ENCODE measurements at regions not wholly inside any gene's neighbourhood (a gene's known extent, or its start where the extent isn't known, plus 50 kb on each side); places are given as distances from the start of the nearest gene placed in this dataset.

GRCh38 chr11:90913131-90913668, 690.4 kb upstream of the CHORDC1 start:
- ATAC-seq (no peak), DNase-seq (no peak)
- intact Hi-C loops (cut with DNase I), result no loop called here

DNA sequence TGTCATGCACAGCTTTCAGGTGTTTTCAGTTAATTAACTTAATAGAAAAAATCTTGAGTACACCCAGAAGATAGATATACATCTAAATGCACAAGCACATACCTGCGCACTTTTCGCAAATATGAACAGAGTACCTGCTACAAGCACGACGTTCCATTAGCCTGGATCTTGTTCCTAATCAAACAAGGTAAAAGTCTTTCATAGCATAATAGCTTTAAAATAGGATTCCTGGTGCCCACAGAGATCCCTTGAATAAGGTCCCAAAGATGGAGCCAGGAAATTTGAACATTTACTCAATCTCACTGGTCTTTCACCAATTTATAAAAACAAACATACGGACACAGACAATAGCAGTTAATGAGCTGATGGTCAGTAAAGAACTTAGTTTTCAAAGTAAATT, 689.8 kb upstream of the CHORDC1 start:
- intact Hi-C loops (cut with DNase I), result no loop called here
- ATAC-seq, result no peak

GRCh38 chr11:90911192-90911591, 688.3 kb upstream of the CHORDC1 start:
- no peak for ATAC-seq
- intact Hi-C loops (cut with DNase I), result no loop called here

More for the DNA sequence above, 689.8 kb upstream of the CHORDC1 start:
- no peak for DNase-seq

DNA sequence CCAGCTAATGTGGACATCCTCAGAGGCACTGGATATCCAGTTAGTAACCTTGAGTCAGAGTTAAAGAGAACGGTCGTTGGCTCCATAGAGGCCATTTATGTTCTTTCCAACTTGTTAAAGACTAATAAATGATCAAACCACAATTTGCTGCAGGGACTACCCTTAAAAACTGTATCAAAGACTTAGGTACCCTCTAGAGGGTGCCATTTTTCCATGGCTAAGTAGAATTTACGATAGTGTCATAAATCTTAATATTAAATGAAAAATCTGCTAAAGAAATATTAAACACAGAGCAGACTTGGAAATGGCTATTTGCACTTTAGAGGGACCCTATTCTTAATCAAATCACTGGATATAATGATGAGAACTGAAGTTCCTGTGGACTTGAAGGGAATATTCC, 685.2 kb upstream of the CHORDC1 start:
- DNase-seq (no peak), ATAC-seq (no peak)

More at GRCh38 chr11:90911192-90911591, 688.3 kb upstream of the CHORDC1 start:
- DNase-seq, result no peak

DNA sequence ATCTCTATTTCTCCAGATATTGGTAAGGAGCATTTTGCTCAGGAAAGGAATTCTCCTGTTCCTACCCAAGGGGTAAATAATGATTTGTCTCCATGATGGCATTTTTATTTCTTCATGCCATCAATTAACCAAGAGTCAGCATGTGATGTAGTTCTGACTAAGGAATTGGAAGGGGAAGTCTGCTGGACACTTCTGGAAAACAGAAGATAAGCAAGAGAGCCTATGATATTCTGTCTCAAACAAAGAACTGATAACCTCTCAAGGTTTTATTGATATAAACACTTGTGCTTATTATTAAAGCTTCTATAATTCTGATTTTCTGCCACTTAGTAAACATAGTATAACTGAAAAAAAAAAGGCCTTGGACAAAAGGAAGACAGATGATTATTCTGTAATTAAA, 673.0 kb upstream of the CHORDC1 start:
- ATAC-seq, result no peak
- intact Hi-C loops (cut with DNase I), result no loop called here
- no peak for DNase-seq

More for the DNA sequence above, 685.2 kb upstream of the CHORDC1 start:
- intact Hi-C loops (cut with DNase I), result no loop called here

GRCh38 chr11:90890347-90890746, 667.5 kb upstream of the CHORDC1 start:
- intact Hi-C loops (cut with DNase I), result no loop called here
- ATAC-seq (no peak), DNase-seq (no peak)

GRCh38 chr11:90884181-90884580, 661.3 kb upstream of the CHORDC1 start:
- intact Hi-C loops (cut with DNase I), result no loop called here
- no peak for ATAC-seq

DNA sequence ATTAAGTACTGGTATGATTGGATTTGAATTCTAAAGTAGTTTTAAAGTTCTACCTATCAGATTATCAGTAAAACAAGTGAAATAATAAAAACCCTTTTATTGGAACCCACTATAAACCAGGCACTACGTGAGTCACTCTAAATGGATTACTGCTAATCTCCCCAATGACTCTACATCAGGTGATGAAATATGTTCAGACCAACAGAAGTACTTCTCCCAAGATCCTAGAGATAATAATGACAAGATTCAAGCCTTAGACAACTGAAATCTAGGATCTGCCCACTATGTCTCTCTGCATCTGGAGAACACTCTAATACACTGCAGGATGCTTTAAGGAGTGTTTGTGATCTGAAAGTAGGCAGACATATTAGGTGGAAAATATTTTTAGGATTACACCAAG, 652.1 kb upstream of the CHORDC1 start:
- intact Hi-C loops (cut with DNase I), result no loop called here
- DNase-seq (no peak), ATAC-seq (no peak)

More at GRCh38 chr11:90884181-90884580, 661.3 kb upstream of the CHORDC1 start:
- DNase-seq, result no peak

- ATAC-seq, result no peak
- no peak for DNase-seq
- intact Hi-C loops (cut with DNase I), result no loop called here
These were observed 651.4 kb upstream of the CHORDC1 start for GRCh38 chr11:90874281-90874680.

GRCh38 chr11:90867416-90867815, 644.6 kb upstream of the CHORDC1 start:
- DNase-seq (no peak), ATAC-seq (no peak)
- intact Hi-C loops (cut with DNase I), result no loop called here

GRCh38 chr11:90856790-90857189, 633.9 kb upstream of the CHORDC1 start:
- ATAC-seq, result no peak
- no peak for DNase-seq
- intact Hi-C loops (cut with DNase I), result no loop called here

DNA sequence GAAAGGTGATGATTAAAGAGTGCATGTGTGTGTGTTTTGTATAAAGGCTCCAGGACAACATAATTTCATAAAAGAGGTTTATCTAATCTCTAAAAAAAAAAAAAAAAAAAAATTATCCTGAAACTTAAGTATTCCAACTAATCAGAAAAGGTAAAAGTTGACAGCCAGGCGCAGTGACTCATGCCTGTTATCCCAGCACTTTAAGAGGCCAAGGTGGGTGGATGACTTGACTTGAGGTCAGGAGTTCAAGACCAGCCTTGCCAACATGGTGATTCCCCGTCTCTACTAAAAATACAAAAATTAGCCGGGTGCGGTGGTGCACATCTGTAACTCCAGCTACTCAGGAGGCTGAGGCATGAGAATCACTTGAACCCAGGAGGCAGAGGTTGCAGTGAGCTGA, 632.7 kb upstream of the CHORDC1 start:
- ATAC-seq (no peak), DNase-seq (no peak)
- intact Hi-C loops (cut with DNase I), result no loop called here

- ATAC-seq, result no peak
- no peak for DNase-seq
- intact Hi-C loops (cut with DNase I), result no loop called here
These were observed 628.3 kb upstream of the CHORDC1 start for GRCh38 chr11:90851196-90851595.

DNA sequence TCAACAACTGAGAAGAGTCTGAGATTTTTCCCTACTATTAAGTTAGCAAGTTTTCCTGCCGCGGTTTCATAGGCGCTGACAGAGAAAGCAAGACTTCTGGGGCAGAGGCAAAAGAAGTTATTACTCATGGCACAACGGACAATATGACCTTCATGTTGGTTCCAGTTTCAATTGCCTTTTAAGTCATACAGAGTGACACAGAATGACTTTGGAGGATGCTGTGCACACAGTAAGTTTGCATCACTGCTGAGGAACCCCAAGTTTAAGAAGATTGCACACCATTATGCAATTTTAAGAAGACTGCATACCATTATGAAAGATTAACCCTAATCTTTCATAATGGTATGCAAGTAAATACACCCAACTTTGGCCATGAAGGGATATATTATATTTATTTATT, 626.5 kb upstream of the CHORDC1 start:
- ATAC-seq, result no peak
- intact Hi-C loops (cut with DNase I), result no loop called here
- DNase-seq, result no peak

- DNase-seq (no peak), ATAC-seq (no peak)
- intact Hi-C loops (cut with DNase I), result no loop called here
These were observed 624.5 kb upstream of the CHORDC1 start for GRCh38 chr11:90847268-90847886.

- intact Hi-C loops (cut with DNase I), result no loop called here
- ATAC-seq, result no peak
- no peak for DNase-seq
These were observed 623.8 kb upstream of the CHORDC1 start for GRCh38 chr11:90846628-90847027.

DNA sequence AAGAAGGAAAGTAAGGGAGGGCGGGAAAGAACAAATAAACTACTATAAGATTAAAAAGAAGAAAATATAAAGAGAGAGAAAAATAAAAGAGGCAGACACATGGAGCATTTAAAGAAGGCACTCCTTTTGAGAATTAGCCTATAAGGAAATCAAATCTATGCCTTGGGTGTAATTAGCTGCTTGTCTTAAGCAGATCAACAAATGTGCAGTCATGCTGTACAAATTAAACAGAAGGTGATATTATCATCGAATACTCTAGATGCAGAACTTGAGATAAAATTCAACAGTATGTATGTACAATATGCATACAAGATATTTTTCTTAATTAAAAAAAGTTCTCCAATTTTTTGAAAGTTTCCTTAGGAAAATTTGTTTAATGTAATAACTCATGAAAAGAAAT, 623.0 kb upstream of the CHORDC1 start:
- no peak for ATAC-seq
- no peak for DNase-seq
- intact Hi-C loops (cut with DNase I), result no loop called here

- intact Hi-C loops (cut with DNase I), result no loop called here
- ATAC-seq, result no peak
These were observed 622.3 kb upstream of the CHORDC1 start for GRCh38 chr11:90845126-90845525.

GRCh38 chr11:90844041-90844440, 621.2 kb upstream of the CHORDC1 start:
- no peak for DNase-seq
- no peak for ATAC-seq
- intact Hi-C loops (cut with DNase I), result no loop called here

More at GRCh38 chr11:90845126-90845525, 622.3 kb upstream of the CHORDC1 start:
- DNase-seq, result no peak

GRCh38 chr11:90842681-90843080, 619.8 kb upstream of the CHORDC1 start:
- ATAC-seq (no peak), DNase-seq (no peak)
- intact Hi-C loops (cut with DNase I), result no loop called here

DNA sequence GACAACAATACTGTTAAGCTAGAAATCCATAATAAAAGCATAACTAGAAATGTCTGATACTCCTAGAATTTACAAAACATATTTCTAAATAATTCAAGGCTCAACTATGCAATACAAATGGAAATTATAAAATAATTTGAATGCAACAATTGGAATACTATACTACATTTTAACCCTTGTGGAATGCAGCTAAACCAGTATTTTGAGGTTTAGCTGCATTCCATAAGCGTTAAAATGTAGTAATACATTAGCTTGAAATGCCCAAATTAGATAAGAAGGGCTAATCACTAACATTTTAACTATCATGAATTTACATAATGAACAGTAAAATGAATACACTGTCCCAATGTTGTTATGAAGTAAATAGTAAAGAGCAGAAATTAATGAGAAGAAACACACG, 617.2 kb upstream of the CHORDC1 start:
- ATAC-seq (no peak), DNase-seq (no peak)
- intact Hi-C loops (cut with DNase I), result no loop called here

Data from left cardiac atrium (tissue), 4 donors.